Left ventricle myocardium inferior (tissue), 1 donor: ENCODE measurements at regions not wholly inside any gene's neighbourhood (a gene's known extent, or its start where the extent isn't known, plus 50 kb on each side); places are given as distances from the start of the nearest gene placed in this dataset.
"Not testable (repeated sequence)": the region's sequence is repeated elsewhere in the genome, so short reads cannot be mapped to it uniquely, and the experiment has no call there.

Experiments
- DNase-seq: peaks from one replicate; pipeline ENCODE4 v3.0.0-alpha.2; 2020
- H3K27ac ChIP-seq: fragments of 200-600 bp; replicated peaks from 2 replicates; pipeline ENCODE4 v1.8.0; 2021
- H3K27me3 ChIP-seq: fragments of 200-600 bp; 2 replicates; pipeline ENCODE4 v1.8.0; 2021; ENCODE audit warnings: low read depth
- H3K36me3 ChIP-seq: fragments of 200-600 bp; 2 replicates; pipeline ENCODE4 v1.8.0; 2021
- H3K4me1 ChIP-seq: fragments of 200-600 bp; 2 replicates; pipeline ENCODE4 v1.8.0; 2021
- H3K4me3 ChIP-seq: fragments of 200-600 bp; 2 replicates; pipeline ENCODE4 v1.8.0; 2021; ENCODE audit warnings: mild to moderate bottlenecking, moderate library complexity
- H3K9me3 ChIP-seq: fragments of 200-600 bp; replicated peaks from 2 replicates; pipeline ENCODE4 v1.8.0; 2021
- CTCF ChIP-seq: fragments of 200-600 bp; IDR thresholded peaks from 2 replicates; pipeline ENCODE4 v1.8.0; 2021; ENCODE audit warnings: antibody characterized with exemption, mild to moderate bottlenecking, borderline replicate concordance
- intact Hi-C: fragments of 100-400 bp; cut with micrococcal nuclease; formaldehyde crosslinking; loops from one replicate; pipeline ENCODE4 v1.11.0; 2022
- donor health status: DM: no; HTN: yes; CAD: no; lungs with severe emphysema.

GRCh38 chr4:174183259-174183658, 100.2 kb downstream of the FBXO8 start:
- DNase-seq, result no peak
- H3K4me3 ChIP-seq, result no peak overlapping the region
- intact Hi-C loops, result no loop called here
- no peak for TF ChIP-seq CTCF
- H3K27me3 ChIP-seq, result peaks cover 5% of the 10 kb centered on the region
- H3K9me3 ChIP-seq, result no peaks in the 10 kb centered on the region
- H3K27ac ChIP-seq, result no peak overlapping the region
- H3K36me3 ChIP-seq, result no peaks in the 10 kb centered on the region
- no peaks in the 10 kb centered on the region for H3K4me1 ChIP-seq

DNA sequence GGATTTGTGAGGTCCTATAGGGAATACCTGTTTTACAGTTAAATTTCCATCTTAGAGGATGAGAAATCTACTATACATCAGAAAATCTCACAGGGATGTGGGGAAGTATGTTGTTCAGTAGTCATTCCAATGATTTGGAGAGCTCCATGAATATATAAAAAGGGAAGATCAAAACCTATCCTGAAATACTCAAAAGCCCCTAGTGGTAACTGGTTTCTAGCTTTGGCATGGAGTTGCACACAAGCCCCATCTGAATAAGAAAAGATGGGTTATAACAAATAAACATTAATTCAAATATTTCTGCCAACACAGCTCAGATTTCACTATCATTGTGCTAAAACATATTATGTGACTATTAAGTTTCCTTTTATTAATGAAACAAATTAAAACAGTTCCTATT, 101.6 kb downstream of the FBXO8 start:
- no peak for TF ChIP-seq CTCF
- no peaks in the 10 kb centered on the region for H3K9me3 ChIP-seq
- no peak overlapping the region for H3K27ac ChIP-seq
- DNase-seq, result no peak
- peaks cover 5% of the 10 kb centered on the region for H3K27me3 ChIP-seq
- H3K4me1 ChIP-seq, result no peaks in the 10 kb centered on the region
- no peak overlapping the region for H3K4me3 ChIP-seq
- intact Hi-C loops, result no loop called here
- H3K36me3 ChIP-seq, result no peaks in the 10 kb centered on the region

DNA sequence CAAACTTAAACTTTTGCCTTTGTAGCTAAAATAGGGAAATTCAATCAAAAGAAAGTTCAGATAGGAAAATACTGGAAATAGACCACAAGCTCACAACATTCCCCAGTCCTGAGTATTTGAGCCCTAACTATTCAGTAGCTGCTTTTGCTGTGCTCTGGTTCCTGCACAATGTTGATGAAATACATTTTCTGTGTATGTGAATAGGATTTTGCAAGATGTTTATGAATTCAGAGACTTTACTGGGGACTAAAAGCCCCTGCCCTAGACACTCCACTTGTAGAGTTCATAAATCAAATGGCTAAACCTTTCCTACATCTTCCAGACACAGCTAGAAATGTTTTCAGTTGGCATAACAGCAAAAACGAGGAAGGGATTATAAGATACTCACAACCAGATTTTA, 105.9 kb downstream of the FBXO8 start:
- Histone ChIP-seq H3K4me1 (no peaks in the 10 kb centered on the region), H3K36me3 (no peaks in the 10 kb centered on the region), H3K9me3 (no peaks in the 10 kb centered on the region), H3K4me3 (no peak overlapping the region), H3K27me3 (peaks cover 5% of the 10 kb centered on the region), H3K27ac (no peak overlapping the region)
- no peak for TF ChIP-seq CTCF
- DNase-seq, result no peak
- intact Hi-C loops, result no loop called here

GRCh38 chr4:174175836-174176235, 107.6 kb downstream of the FBXO8 start:
- H3K9me3 ChIP-seq, intact Hi-C loops, H3K27me3 ChIP-seq: not testable (repeated sequence)

DNA sequence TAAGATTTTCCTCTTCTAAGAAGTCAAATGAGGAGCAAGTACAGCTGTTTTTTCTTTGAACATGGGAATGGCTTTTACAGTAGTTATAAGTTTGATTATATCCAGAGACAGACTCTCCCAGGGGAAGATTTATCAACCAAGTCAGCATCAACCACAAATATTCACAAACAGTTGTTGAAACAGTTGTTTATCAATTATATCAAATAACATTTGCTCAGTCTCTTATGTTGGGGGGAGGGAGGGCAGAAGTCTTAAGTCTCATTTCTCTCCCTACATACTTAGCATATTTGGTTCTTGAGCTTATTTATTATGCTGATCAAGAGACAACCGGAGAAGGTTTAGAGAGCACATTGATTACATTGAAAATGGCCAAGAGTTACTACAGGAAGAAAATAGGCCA, 110.1 kb downstream of the FBXO8 start:
- Histone ChIP-seq H3K4me3 (no peak overlapping the region), H3K4me1 (no peaks in the 10 kb centered on the region), H3K27ac (no peak overlapping the region), H3K27me3 (peaks cover under 1% of the 10 kb centered on the region), H3K9me3 (no peaks in the 10 kb centered on the region), H3K36me3 (no peaks in the 10 kb centered on the region)
- DNase-seq, result no peak
- TF ChIP-seq CTCF, result no peak
- intact Hi-C loops, result no loop called here

More at GRCh38 chr4:174175836-174176235, 107.6 kb downstream of the FBXO8 start:
- H3K4me1 ChIP-seq, DNase-seq, H3K36me3 ChIP-seq, H3K4me3 ChIP-seq, H3K27ac ChIP-seq: not testable (repeated sequence)

DNA sequence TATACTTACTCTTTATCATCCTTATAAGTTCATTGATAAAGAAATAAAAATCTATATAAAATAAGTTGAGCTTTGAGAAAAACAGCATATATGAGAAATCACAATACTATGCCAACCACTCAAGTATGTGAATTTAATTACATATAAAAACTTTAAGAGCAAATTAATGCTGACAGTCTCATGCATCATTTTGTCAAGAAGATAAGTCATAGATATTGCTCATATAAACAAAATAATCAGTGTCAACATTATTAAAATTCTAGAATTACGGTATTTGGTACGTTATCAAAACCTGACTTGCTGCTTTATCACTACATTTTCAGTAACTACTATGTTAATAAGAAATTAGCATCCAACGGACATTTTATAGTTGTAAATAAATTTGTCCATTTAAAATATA, 111.2 kb downstream of the FBXO8 start:
- Histone ChIP-seq H3K36me3 (no peaks in the 10 kb centered on the region), H3K4me3 (no peak overlapping the region), H3K27me3 (no peaks in the 10 kb centered on the region), H3K4me1 (no peaks in the 10 kb centered on the region), H3K27ac (no peak overlapping the region), H3K9me3 (no peaks in the 10 kb centered on the region)
- no peak for DNase-seq
- no peak for TF ChIP-seq CTCF
- intact Hi-C loops, result no loop called here
